ENCODE measurements at regions not wholly inside any gene's neighbourhood (a gene's known extent, or its start where the extent isn't known, plus 50 kb on each side); places are given as distances from the start of the nearest gene placed in this dataset.
A peak's percentile ranks its signal among the peaks of the same experiment; 100 is the strongest.
"Not testable (repeated sequence)": the region's sequence is repeated elsewhere in the genome, so short reads cannot be mapped to it uniquely, and the experiment has no call there.

GRCh38 chr2:207332480-207333212, 166.9 kb upstream of the KLF7 start:
- DNase-seq: no peak

DNA sequence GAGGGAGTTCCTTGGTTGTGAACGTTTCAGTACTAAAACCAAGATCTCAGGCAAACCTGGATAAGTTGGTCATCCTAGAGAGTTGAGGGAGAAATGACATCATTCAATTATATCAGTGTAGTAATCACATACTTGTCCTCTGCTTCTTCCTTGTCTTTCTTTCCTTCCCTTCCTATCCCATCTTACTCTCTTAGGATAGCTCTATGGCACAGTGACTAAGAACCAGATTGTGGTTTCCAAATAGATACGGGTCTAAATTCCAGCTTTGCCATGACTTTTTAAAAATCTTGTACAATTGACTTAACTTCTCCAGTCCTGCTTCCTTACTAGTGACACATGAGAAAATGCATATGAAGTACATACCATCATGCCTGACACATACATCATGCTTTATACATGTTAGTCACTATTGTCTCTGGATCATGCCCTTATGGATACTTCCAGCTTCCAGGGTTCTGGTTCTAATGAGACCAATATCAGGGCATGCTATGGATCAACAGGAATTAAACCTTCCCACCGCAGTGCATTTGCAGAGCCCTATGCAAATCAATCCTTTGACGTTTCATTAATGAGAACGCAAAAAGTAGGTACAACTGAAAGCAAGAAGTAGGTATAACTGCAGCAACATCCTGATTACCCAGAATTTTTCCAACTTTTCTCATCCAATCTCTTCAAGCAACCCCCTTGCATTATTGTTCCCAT, 168.0 kb upstream of the KLF7 start:
- DNase-seq: peak; percentile 61

GRCh38 chr2:207334301-207334623, 168.5 kb upstream of the KLF7 start:
- DNase-seq: no peak

DNA sequence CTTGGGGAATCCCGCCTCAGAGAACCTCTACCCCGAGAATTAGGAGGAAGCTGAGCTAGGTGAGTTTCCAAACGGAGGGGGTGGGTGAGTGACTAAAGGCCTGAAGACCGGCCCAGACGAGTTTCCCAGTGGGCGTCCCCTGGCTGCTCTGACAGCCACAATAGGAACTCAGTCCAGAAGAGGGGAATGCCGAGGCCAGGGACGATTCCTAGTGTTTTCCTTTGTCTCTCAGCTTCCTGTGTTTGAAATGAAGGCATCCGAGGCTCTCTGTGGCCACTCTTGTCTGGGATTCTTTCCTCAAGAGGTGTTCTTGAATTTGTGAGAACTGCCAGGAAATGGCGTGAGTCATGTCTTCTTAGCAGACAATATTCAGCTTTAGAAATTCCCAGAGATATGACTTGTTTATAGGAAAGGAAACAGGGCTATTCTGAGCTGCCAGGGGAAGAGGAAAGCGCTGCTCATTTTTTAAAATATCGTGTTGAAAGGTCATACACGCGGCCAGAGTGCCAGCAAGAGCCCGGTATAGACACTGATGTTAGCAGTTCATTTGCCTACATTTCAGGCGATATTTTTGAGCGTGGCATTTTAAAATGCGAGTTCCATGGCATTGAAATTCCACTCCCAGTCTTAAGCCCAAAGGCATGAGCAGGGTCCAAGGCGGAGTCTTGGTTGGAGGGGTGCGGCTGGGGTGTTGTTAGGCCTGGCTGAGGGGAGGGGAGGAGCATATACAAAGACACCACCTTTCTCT, 169.1 kb upstream of the KLF7 start:
- peak; percentile 100 for DNase-seq

GRCh38 chr2:207337234-207338219, 171.8 kb upstream of the KLF7 start:
- DNase-seq: peak; percentile 33

DNA sequence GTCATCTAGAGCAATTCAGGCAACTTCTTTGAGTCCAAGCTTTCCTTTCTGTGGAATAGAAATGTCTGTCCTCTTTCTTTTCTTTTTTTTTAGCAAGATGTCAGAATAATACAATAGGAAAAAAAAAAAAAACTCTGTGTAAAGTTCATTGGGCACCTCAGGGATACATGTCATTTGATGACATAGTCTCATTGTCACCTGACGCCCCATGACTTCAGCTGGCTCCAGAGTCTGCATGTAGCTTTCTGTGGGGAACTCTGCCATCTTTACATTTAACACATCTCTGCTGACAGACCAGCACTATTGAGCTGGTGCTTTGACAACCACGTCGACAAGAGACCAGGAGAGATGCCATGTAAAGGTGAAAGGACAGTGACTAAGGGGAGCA, 172.5 kb upstream of the KLF7 start:
- no peak for DNase-seq

- no peak for DNase-seq
These were observed 172.9 kb upstream of the KLF7 start for GRCh38 chr2:207338610-207339009.

- no peak for DNase-seq
These were observed 175.5 kb upstream of the KLF7 start for GRCh38 chr2:207341112-207341750.

- no peak for DNase-seq
These were observed 176.1 kb upstream of the KLF7 start for GRCh38 chr2:207341804-207342203.

DNA sequence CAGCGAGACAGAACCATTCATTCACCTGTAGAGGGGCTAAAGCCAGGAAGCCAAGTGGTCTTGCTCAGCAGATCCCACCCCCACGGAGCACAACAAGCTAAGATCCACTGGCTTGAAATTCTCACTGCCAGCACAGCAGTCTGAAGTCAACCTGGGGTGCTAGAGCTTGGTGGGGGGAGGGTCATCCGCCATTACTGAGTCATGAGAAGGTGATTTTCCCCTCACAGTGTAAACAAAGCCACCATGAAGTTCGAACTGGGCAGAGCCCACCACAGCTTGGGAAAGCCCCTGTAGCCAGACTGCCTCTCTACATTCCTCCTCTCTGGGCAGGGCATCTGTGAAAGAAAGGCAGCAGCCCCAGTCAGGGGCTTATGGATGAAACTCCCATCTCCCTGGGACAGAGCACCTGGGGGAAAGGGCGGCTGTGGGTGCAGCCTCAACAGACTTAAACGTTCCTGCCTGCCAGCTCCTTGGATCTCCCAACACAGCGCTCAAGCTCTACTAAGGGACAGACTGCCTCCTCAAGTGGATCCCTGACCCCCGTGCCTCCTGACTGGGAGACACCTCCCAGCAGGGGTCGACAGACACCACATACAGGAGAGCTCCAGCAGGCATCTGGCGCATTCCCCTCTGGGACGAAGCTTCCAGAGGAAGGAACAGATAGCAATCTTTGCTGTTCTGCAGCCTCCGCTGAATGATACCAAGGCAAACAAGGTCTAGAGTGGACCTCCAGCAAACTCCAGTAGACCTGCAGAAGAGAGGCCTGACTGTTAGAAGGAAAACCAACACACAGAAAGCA, 179.0 kb upstream of the KLF7 start:
- not testable (repeated sequence) for DNase-seq

- DNase-seq: no peak
These were observed 178.6 kb upstream of the CREB1 start for GRCh38 chr2:207351171-207351570.

GRCh38 chr2:207352978-207353671, 176.6 kb upstream of the CREB1 start:
- no peak for DNase-seq

- DNase-seq: no peak
These were observed 175.9 kb upstream of the CREB1 start for GRCh38 chr2:207353836-207354235.

DNA sequence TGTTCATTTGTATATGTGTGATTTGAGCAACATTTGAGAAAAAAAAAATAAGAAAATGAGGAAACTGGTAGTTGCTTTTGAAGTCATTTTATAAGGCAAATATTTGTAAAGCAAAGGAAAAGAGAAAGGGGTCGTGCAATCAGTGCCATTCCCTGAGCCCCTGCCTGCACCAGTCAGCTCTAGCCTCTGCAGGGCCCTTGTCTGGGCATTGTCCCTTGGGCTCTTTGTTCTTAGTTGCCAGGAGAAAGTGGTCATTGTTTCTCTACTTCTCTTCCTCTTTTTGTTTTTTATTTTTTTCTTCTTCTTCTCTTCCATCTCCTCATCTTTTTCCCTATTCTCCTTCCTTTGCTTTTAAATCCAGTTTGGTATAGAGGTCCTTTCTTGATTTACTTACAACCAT, 175.3 kb upstream of the CREB1 start:
- DNase-seq: no peak

- DNase-seq: no peak
These were observed 173.2 kb upstream of the CREB1 start for GRCh38 chr2:207356567-207356966.

DNA sequence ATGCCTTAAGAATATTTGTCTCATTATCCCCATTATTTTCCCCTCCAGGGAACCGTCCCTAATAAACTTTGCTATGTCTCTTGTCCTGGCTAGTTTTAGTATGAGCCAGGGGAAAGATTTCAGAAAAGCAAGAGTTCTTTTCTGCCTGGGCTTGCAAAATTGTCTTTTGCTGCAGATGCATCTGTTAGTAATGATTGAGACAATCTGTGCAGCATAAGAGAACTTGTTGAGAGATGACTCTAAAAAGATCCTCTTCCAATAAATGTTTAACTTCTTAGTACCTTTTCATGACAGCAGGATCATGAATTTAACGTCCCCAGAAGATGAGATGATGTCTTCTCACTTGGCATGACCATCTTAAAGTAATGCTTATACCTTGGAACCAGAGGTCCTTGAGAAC, 172.5 kb upstream of the CREB1 start:
- no peak for DNase-seq

- no peak for DNase-seq
These were observed 167.0 kb upstream of the CREB1 start for GRCh38 chr2:207362716-207363115.

DNA sequence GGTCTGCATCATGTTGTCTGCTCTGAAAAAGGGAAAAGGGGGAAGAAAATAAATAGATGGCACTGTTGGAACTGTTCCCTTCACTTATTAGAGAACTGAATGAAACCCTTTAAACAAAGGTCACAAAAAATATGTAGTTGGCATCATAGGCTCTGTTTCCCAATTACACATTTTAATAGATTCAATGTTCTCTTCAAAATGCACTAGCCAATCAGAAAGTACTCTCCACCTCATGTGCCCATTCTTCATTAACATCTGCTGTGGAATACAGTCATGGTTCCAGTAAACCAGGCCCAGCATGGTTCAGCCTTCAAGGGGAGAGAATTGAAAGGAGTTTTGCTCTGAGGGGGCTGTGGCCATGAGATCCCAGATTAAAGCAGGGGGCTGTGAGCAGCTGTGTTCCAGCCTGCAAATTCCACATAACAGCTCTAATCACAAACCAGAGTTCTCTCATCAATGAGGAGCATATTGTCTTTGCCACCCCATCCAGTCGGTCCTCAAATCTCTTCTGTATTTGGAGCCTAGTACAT, 165.9 kb upstream of the CREB1 start:
- no peak for DNase-seq

DNA sequence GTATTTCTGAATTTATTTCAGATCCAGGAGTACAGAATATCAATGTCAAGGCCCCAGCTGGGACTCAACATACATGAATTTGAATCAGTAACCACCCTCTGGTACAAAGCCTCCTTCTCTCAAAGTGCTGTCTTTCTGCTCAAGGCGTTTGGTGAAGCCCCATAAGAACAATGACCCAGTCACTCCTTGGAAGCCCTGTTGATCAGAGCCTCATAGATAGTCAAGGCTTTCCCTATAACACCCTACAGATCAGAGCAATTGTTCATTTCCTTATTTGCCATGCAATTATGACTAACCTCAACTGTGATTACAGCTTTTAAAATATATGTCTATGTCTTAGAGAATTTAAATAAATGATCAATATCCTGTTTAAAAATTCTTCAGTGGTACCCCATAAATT, 159.1 kb upstream of the CREB1 start:
- DNase-seq: no peak

GRCh38 chr2:207371877-207372276, 157.9 kb upstream of the CREB1 start:
- no peak for DNase-seq

DNA sequence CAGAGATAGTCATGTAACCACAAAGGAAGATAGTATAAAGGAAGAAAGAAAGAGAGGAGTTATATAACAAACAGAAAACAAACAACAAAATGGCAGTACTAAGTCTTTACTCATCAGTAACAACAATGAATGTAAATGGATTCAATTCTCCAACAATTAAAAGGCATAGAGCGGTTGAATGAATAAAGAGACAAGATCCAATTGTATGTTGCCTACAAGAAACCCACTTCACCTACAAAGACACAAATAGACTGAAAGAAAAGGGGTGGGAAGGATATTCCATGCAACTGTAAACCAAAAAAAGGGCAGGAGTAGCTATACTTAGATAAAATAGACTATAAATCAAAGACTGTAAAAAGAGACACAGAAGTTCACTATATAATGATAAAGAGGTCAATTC, 157.3 kb upstream of the CREB1 start:
- no peak for DNase-seq
